IMR-90 (cell line): ENCODE measurements at regions not wholly inside any gene's neighbourhood (a gene's known extent, or its start where the extent isn't known, plus 50 kb on each side); places are given as distances from the start of the nearest gene placed in this dataset.

Experiments
- TF ChIP-seq, protein P1 (sequence below): fragments of 150-350 bp; IDR thresholded peaks from 2 replicates; pipeline ENCODE4 v1.6.1; 2017; ENCODE audit warnings: mild to moderate bottlenecking, antibody characterized with exemption, low read length, low read depth
- TF ChIP-seq, protein P2 (sequence below): fragments of 150-350 bp; IDR thresholded peaks from 2 replicates; pipeline ENCODE4 v1.6.1; 2016; ENCODE audit warnings: low read depth, mild to moderate bottlenecking, low read length, moderate library complexity, borderline replicate concordance

DNA sequence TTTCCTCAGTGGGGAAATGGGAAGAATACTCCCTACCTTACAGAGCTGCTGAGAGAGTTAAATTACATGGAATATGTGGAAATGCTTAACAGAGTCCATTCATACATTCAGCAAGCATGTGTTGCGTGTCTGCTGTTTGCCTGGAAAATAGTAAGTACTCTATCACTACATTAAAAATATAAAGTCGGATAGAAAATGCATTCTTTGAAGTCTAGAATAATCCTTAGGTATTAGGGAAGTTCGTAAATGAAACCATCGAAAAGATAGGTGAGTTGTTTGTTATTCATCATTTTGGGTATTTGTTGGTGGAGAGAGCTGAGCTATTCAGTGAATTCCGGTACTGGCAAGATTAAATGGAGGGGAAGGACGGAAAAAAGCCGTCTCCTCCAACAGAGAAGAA lies 200.1 kb downstream of the OPA1 start (continued):
- TF ChIP-seq, protein P1, sequence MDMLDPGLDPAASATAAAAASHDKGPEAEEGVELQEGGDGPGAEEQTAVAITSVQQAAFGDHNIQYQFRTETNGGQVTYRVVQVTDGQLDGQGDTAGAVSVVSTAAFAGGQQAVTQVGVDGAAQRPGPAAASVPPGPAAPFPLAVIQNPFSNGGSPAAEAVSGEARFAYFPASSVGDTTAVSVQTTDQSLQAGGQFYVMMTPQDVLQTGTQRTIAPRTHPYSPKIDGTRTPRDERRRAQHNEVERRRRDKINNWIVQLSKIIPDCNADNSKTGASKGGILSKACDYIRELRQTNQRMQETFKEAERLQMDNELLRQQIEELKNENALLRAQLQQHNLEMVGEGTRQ, result no peak
- TF ChIP-seq, protein P2, sequence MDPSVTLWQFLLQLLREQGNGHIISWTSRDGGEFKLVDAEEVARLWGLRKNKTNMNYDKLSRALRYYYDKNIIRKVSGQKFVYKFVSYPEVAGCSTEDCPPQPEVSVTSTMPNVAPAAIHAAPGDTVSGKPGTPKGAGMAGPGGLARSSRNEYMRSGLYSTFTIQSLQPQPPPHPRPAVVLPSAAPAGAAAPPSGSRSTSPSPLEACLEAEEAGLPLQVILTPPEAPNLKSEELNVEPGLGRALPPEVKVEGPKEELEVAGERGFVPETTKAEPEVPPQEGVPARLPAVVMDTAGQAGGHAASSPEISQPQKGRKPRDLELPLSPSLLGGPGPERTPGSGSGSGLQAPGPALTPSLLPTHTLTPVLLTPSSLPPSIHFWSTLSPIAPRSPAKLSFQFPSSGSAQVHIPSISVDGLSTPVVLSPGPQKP, result no peak
